ENCODE measurements at regions not wholly inside any gene's neighbourhood (a gene's known extent, or its start where the extent isn't known, plus 50 kb on each side); places are given as distances from the start of the nearest gene placed in this dataset.

DNA sequence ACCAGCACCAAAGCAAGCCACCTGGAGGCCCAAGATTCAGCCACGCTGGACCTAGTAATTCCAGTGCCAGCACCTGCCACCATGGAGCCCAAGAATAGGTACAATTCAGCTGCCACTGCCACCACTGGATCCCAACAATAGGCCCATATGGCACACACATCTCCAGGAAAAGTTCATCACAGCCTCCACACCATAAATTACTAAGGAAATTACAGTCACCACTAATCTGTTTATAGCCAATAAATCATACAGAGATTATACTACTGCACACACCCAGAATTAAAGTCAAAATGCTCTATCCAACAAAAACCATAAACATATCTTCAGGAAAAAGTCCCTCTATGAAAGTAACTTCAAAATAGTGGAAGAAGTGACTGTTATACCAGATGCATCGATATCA, 242.8 kb downstream of the SPATA31D1 start:
- Mint-ChIP-seq H3K27ac (no peak overlapping the region), H3K9me3 (peaks cover 4 to 10% of the 10 kb centered on the region in 2 experiments; a peak in 4 of 5 replicates), H3K36me3 (ENCODE audit: insufficient read depth in 1 of 3, low read depth in 3 of 3) (peaks cover 0 to 9% (median 5%) of the 10 kb centered on the region in 3 experiments; a peak in 4 of 7 replicates), H3K4me1 (peaks cover 13 to 15% of the 10 kb centered on the region in 2 experiments), H3K4me3 (no peak overlapping the region), H3K27me3 (ENCODE audit: low read depth) (no peaks in the 10 kb centered on the region)
- H3K4me2 ChIP-seq (ENCODE audit: insufficient read depth, insufficient read length, low read length) = no peak overlapping the region
- no peak overlapping the region for H3T11ph ChIP-seq (ENCODE audit: low read length)
- H4K91ac ChIP-seq (ENCODE audit: insufficient read length, low read depth, low read length) = no peak overlapping the region
- no peak overlapping the region for H3K4ac ChIP-seq (ENCODE audit: low read depth, low read length)
- no peak overlapping the region for H2BK20ac ChIP-seq (ENCODE audit: low read depth, low read length, poor library complexity, severe bottlenecking)
- no peak overlapping the region for H2AFZ ChIP-seq (ENCODE audit: low read length)
- H3K23me2 ChIP-seq (ENCODE audit: insufficient read length, low read depth, low read length, poor library complexity, severe bottlenecking) = no peaks in the 10 kb centered on the region
- H2BK5ac ChIP-seq (ENCODE audit: insufficient read length, low read length) = no peak overlapping the region
- no peak overlapping the region for H3K14ac ChIP-seq (ENCODE audit: insufficient read depth, low read length)
- H3K27me3 ChIP-seq (ENCODE audit: insufficient read depth, low read length) = no peaks in the 10 kb centered on the region
- no peak overlapping the region for H4K5ac ChIP-seq (ENCODE audit: insufficient read length, low read depth, low read length)
- DNase-seq = no peak
- H2AK5ac ChIP-seq (ENCODE audit: insufficient read length, low read length) = no peak overlapping the region
- H4K20me1 ChIP-seq (ENCODE audit: control insufficient read depth, insufficient read depth, insufficient read length) = no peaks in the 10 kb centered on the region
- H3K9me3 ChIP-seq (ENCODE audit: control insufficient read depth, low read depth, low read length) = no peaks in the 10 kb centered on the region
- no CpG with 5 or more reads among the region's 2 CpGs for WGBS (ENCODE audit: extremely low coverage, insufficient read length, low lambda C conversion rate)
- no peaks in the 10 kb centered on the region for H3K79me2 ChIP-seq (ENCODE audit: insufficient read depth, low read length)
- no peak overlapping the region for H3K56ac ChIP-seq (ENCODE audit: insufficient read length, low read depth, low read length)
- H3K27ac ChIP-seq (ENCODE audit: insufficient read length, low read depth, low read length) = no peak overlapping the region
- no peaks in the 10 kb centered on the region for H3K79me1 ChIP-seq (ENCODE audit: insufficient read depth, low read depth, low read length, poor library complexity, severe bottlenecking)
- H3K4me1 ChIP-seq (ENCODE audit: insufficient read depth, low read length) = no peaks in the 10 kb centered on the region
- TF ChIP-seq, protein P1, sequence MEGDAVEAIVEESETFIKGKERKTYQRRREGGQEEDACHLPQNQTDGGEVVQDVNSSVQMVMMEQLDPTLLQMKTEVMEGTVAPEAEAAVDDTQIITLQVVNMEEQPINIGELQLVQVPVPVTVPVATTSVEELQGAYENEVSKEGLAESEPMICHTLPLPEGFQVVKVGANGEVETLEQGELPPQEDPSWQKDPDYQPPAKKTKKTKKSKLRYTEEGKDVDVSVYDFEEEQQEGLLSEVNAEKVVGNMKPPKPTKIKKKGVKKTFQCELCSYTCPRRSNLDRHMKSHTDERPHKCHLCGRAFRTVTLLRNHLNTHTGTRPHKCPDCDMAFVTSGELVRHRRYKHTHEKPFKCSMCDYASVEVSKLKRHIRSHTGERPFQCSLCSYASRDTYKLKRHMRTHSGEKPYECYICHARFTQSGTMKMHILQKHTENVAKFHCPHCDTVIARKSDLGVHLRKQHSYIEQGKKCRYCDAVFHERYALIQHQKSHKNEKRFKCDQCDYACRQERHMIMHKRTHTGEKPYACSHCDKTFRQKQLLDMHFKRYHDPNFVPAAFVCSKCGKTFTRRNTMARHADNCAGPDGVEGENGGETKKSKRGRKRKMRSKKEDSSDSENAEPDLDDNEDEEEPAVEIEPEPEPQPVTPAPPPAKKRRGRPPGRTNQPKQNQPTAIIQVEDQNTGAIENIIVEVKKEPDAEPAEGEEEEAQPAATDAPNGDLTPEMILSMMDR (conservative IDR thresholded peaks at IDR 0.05) = no peak
- no peak overlapping the region for H2BK15ac ChIP-seq (ENCODE audit: low read depth, low read length)
- no peak overlapping the region for H2BK12ac ChIP-seq (ENCODE audit: insufficient read length, low read depth, low read length)
- H3K9ac ChIP-seq (ENCODE audit: extremely low read depth, insufficient read length, low read length) = no peak overlapping the region
- H3K23ac ChIP-seq (ENCODE audit: insufficient read length, low read depth, low read length) = no peak overlapping the region
- H3K18ac ChIP-seq (ENCODE audit: insufficient read length, low read depth, low read length) = no peak overlapping the region
- no peak overlapping the region for H2BK120ac ChIP-seq (ENCODE audit: low read depth, low read length, poor library complexity, severe bottlenecking)
- no peak overlapping the region for H4K8ac ChIP-seq (replicated peaks; ENCODE audit: insufficient read length, low read depth, low read length)
